GM10248 (cell line): ENCODE measurements at regions not wholly inside any gene's neighbourhood (a gene's known extent, or its start where the extent isn't known, plus 50 kb on each side); places are given as distances from the start of the nearest gene placed in this dataset.

Experiments
- CTCF ChIA-PET: fragments of 300-600 bp; sonication (Branson Sonifier 250); formaldehyde crosslinking; extraction: SDS; loops from one replicate; lab custom pipeline; 2021; ENCODE audit warnings: antibody characterized with exemption; lab: Yijun Ruan, JAX
- POLR2A ChIA-PET: fragments of 350-650 bp; sonication (Branson Sonifier 250); formaldehyde crosslinking; extraction: SDS; loops from one replicate; lab custom pipeline; 2020; ENCODE audit warnings: antibody characterized with exemption; lab: Yijun Ruan, JAX
- DNase-seq: peaks from one replicate; pipeline ENCODE4 v3.0.0; 2012; ENCODE audit errors: extremely low spot score
- CTCF ChIP-seq: IDR thresholded peaks from 2 replicates; pipeline ENCODE4 v1.5.1; 2012; ENCODE audit warnings: mild to moderate bottlenecking, low read depth; ENCODE audit errors: extremely low read depth, missing control alignments, control extremely low read depth

GRCh38 chr4:139611391-139611790 is 54.2 kb upstream of the MGST2 start:
- CTCF ChIA-PET, result interaction anchor here (1.4 to 2.2 kb wide), 2 partner anchors 9 to 26 kb away, joined by 3 to 8 read pairs; no protein-coding TSS in a partner anchor

GRCh38 chr4:139609647-139610046 is 53.6 kb upstream of the SETD7 start:
- ChIA-PET CTCF (interaction anchor here (1.0 to 1.3 kb wide), 2 partner anchors 10 to 43 kb away, joined by 4 read pairs; no protein-coding TSS in a partner anchor), POLR2A (no interaction called here)
- no peak for DNase-seq
- TF ChIP-seq CTCF, result no peak

More at GRCh38 chr4:139611391-139611790, 54.2 kb upstream of the MGST2 start:
- TF ChIP-seq CTCF, result no peak
- POLR2A ChIA-PET, result no interaction called here
- no peak for DNase-seq

GRCh38 chr4:139607502-139608060 is 51.6 kb upstream of the SETD7 start:
- CTCF ChIA-PET, result interaction anchor here (1.4 to 5.7 kb wide), 2 partner anchors 8 to 44 kb away, joined by 4 to 66 read pairs; no protein-coding TSS in a partner anchor

GRCh38 chr4:139606579-139607501 is 50.8 kb upstream of the SETD7 start:
- no peak for TF ChIP-seq CTCF
- DNase-seq, result no peak
- CTCF ChIA-PET, result interaction anchor here (1.0 to 5.7 kb wide), 6 partner anchors 9 to 647 kb away, joined by 3 to 66 read pairs (median 6); no protein-coding TSS in a partner anchor
- POLR2A ChIA-PET, result no interaction called here

More at GRCh38 chr4:139607502-139608060, 51.6 kb upstream of the SETD7 start:
- POLR2A ChIA-PET, result no interaction called here
- DNase-seq, result no peak
- TF ChIP-seq CTCF, result no peak

- ChIA-PET CTCF (interaction anchor here (1.0 to 5.7 kb wide), 8 partner anchors 9 to 754 kb away, joined by 3 to 66 read pairs (median 4); no protein-coding TSS in a partner anchor), POLR2A (no interaction called here)
- DNase-seq, result no peak
- TF ChIP-seq CTCF, result no peak
Measured at GRCh38 chr4:139606103-139606502, 50.1 kb upstream of the SETD7 start.
